ENCODE measurements at regions not wholly inside any gene's neighbourhood (a gene's known extent, or its start where the extent isn't known, plus 50 kb on each side); places are given as distances from the start of the nearest gene placed in this dataset.
"Not testable (repeated sequence)": the region's sequence is repeated elsewhere in the genome, so short reads cannot be mapped to it uniquely, and the experiment has no call there.

DNA sequence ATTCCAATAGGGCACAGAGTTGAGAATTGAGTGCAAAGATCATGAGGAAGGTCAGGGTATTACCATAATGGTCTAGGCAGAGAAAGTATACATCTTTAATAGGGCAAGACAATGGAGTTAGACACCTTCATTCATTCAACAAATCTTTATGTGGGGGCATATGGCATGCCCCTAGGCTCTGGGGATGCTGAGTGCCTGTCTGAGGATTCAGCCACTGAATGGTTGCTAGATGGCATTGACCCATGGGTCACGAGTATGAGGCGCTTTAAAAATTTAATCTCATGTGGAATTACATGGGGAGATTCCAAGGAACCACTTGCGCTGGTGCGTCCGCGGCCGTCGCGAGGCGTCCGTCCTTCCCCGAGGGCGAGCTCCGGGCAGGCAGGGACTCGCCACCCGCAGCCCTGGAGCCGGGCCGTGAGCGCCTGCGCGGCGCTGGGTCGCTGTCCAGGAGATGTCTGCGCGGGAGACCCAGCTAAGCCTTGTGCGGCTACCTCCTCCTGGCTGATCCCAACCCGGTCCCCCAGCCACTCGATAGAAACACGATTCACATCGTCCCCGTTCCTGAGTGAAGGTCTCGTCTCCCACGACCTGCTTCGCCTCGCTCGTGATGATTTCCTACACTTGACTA is 152.1 kb upstream of the ZNF322 start:
- H3K27me3 ChIP-seq (ENCODE audit: control insufficient read depth in 1 of 2, insufficient read depth in 2 of 2, low read length in 2 of 2); H3K4me1 ChIP-seq (ENCODE audit: control insufficient read depth, insufficient read depth, low read length); H3K36me3 ChIP-seq (ENCODE audit: control insufficient read depth in 2 of 2, insufficient read depth in 2 of 2, low read length in 2 of 2); H3K9me3 ChIP-seq (ENCODE audit: control insufficient read depth in 2 of 2, low read length in 2 of 2); H3K9ac ChIP-seq (ENCODE audit: low read length in 2 of 2); H3K27ac ChIP-seq (ENCODE audit: low read length); H3K4me3 ChIP-seq (ENCODE audit: low read length in 2 of 2): not testable (repeated sequence)

DNA sequence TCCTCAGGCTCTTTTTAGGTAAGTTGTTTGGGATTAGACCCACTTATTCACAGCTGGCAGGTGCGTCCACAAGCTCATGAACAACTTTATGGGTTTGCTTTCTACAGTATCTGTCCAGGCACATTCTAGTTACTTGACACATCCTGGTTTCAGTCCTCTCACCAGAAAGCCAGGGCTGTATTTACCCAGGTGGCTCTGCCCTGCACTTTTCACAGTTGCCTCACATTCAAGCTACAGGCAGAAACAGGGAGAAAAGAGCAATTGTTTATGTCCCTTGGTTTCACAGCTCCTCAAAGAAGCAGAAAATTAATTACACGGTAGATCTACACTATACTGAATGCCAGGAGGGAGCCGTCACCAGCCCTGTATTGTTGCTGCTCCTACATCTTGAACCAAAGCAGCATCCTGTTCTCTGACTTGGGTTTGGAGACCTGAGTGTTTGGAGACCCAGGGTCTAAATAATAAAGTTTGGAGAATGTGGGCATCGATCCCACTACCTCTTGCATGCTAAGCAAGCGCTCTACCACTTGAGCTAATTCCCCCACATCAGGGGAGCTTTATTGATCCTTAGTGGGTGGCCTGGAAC is 159.2 kb upstream of the ZNF322 start:
- H3K4me3 ChIP-seq (ENCODE audit: low read length in 2 of 2); H3K9ac ChIP-seq (ENCODE audit: low read length in 2 of 2); H3K27ac ChIP-seq (ENCODE audit: low read length); H3K9me3 ChIP-seq (ENCODE audit: control insufficient read depth in 2 of 2, low read length in 2 of 2); H3K4me1 ChIP-seq (ENCODE audit: control insufficient read depth, insufficient read depth, low read length); H3K27me3 ChIP-seq (ENCODE audit: control insufficient read depth in 1 of 2, insufficient read depth in 2 of 2, low read length in 2 of 2); H3K36me3 ChIP-seq (ENCODE audit: control insufficient read depth in 2 of 2, insufficient read depth in 2 of 2, low read length in 2 of 2): not testable (repeated sequence)

DNA sequence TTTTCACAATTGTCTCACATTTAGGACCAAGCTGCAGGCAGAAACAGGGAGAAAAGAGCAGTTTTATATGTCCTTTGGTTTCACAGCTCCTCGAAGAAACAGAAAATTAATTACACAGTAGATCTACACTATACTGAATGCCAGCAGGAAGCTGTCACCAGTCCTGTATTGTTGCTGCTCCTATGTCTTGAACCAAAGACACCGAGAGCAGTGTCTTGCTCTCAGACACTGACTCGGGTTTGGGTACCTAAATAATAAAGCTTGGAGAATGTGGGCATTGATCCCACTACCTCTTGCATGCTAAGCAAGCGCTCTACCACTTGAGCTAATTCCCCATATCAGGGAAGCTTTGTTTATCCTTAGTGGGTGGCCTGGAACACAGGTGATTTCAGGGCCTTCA is 168.4 kb upstream of the ZNF322 start:
- not testable (repeated sequence) for H3K27ac ChIP-seq (ENCODE audit: low read length); H3K4me3 ChIP-seq (ENCODE audit: low read length in 2 of 2); H3K27me3 ChIP-seq (ENCODE audit: control insufficient read depth in 1 of 2, insufficient read depth in 2 of 2, low read length in 2 of 2); H3K9ac ChIP-seq (ENCODE audit: low read length in 2 of 2); H3K36me3 ChIP-seq (ENCODE audit: control insufficient read depth in 2 of 2, insufficient read depth in 2 of 2, low read length in 2 of 2); H3K9me3 ChIP-seq (ENCODE audit: control insufficient read depth in 2 of 2, low read length in 2 of 2); H3K4me1 ChIP-seq (ENCODE audit: control insufficient read depth, insufficient read depth, low read length)

DNA sequence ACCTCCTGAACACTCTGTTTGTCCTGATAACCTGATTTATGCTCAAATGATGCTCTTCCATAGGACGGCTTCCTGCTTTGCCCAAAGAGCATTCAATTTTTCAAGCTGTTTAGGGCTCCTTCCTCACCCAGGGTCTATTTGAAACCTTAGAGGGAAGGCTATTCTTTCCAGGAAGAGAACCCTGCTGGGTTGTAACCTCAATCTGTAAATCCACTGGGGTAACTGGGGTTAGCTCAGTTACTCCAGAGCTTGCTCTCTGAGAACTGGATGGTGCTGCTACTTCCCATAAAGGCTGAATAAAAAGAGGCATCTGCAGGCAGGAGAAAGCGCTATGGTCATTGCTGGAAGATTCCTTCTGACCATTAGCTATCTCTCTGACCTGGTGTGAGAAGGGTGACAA is 169.9 kb upstream of the ZNF322 start:
- not testable (repeated sequence) for H3K9me3 ChIP-seq (ENCODE audit: control insufficient read depth in 2 of 2, low read length in 2 of 2); H3K36me3 ChIP-seq (ENCODE audit: control insufficient read depth in 2 of 2, insufficient read depth in 2 of 2, low read length in 2 of 2); H3K4me3 ChIP-seq (ENCODE audit: low read length in 2 of 2); H3K4me1 ChIP-seq (ENCODE audit: control insufficient read depth, insufficient read depth, low read length); H3K27me3 ChIP-seq (ENCODE audit: control insufficient read depth in 1 of 2, insufficient read depth in 2 of 2, low read length in 2 of 2); H3K9ac ChIP-seq (ENCODE audit: low read length in 2 of 2); H3K27ac ChIP-seq (ENCODE audit: low read length)

DNA sequence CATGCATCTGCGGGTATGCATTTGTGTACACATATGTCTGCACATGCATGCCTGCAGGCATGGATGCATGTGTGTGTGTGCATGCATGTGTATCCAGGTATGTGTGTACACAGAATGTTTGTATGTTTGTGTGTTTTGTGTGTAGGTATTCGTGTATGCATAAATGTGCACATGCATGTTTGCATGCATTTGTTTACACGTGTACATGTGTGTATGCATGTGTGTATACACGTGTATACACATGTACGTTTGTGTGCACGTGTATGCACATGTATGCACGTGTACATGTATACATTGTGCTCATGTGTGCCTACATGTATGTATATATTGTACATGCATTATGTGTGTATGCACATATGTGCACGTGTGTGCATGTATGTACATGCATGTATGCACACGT is 171.4 kb upstream of the ZNF322 start:
- not testable (repeated sequence) for H3K4me1 ChIP-seq (ENCODE audit: control insufficient read depth, insufficient read depth, low read length); H3K9ac ChIP-seq (ENCODE audit: low read length in 2 of 2); H3K9me3 ChIP-seq (ENCODE audit: control insufficient read depth in 2 of 2, low read length in 2 of 2); H3K4me3 ChIP-seq (ENCODE audit: low read length in 2 of 2); H3K36me3 ChIP-seq (ENCODE audit: control insufficient read depth in 2 of 2, insufficient read depth in 2 of 2, low read length in 2 of 2); H3K27me3 ChIP-seq (ENCODE audit: control insufficient read depth in 1 of 2, insufficient read depth in 2 of 2, low read length in 2 of 2); H3K27ac ChIP-seq (ENCODE audit: low read length)

DNA sequence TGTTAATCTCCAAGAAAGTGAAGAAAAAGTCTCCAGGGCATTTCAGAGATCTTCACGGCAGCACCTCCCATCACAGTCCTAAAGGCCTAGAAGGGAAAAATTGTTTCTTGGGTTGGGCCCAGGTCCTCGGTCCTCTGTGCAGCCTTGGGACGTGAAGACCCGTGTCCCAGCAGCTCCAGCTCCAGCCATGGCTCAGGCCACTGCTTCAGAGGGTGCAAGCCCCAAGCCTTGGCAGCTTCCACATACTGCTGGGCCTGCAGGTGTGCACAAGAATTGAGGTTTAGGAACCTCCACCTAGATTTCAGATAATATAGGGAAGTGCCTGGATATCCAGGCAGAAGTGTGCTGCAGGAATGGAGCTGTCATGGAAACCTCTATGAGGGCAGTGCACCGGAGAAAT is 176.2 kb upstream of the ZNF322 start:
- H3K36me3 ChIP-seq (ENCODE audit: control insufficient read depth in 2 of 2, insufficient read depth in 2 of 2, low read length in 2 of 2); H3K4me1 ChIP-seq (ENCODE audit: control insufficient read depth, insufficient read depth, low read length); H3K4me3 ChIP-seq (ENCODE audit: low read length in 2 of 2); H3K9ac ChIP-seq (ENCODE audit: low read length in 2 of 2); H3K27me3 ChIP-seq (ENCODE audit: control insufficient read depth in 1 of 2, insufficient read depth in 2 of 2, low read length in 2 of 2); H3K9me3 ChIP-seq (ENCODE audit: control insufficient read depth in 2 of 2, low read length in 2 of 2); H3K27ac ChIP-seq (ENCODE audit: low read length): not testable (repeated sequence)

DNA sequence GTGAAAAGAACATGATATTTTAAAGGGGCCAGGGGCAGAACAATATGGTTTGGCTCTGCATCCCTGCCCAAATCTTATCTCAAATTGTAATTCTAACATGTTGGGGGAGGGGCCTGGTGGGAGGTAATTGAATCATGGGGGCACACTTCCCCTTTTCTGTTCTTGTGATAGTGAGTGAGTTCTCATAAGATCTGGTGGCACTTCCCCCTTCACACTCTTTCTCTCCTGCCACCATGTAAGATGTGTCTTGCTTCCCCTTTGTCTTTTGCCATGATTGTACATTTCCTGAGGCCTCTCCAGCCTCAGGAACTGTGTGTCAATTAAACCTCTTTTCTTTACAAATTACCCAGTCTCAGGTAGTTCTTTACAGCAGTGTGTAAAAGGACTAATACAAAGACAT is 177.1 kb upstream of the ZNF322 start:
- H3K4me3 ChIP-seq (ENCODE audit: low read length in 2 of 2); H3K27me3 ChIP-seq (ENCODE audit: control insufficient read depth in 1 of 2, insufficient read depth in 2 of 2, low read length in 2 of 2); H3K9me3 ChIP-seq (ENCODE audit: control insufficient read depth in 2 of 2, low read length in 2 of 2): not testable (repeated sequence)

DNA sequence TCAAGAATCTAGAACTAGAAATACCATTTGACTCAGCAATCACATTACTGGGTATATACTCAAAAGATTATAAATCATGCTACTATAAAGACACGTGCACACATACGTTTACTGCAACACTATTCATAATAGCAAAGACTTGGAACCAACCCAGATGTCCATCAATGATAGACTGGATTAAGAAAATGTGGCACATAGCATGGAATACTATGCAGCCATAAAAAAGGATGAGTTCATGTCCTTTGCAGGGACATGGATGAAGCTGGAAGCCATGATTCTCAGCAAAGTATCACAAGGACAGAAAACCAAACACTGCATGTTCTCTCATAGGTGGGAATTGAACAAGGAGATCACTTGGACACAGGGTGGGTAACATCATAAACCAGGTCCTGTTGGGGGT is 185.3 kb upstream of the ZNF322 start:
- not testable (repeated sequence) for H3K27me3 ChIP-seq (ENCODE audit: control insufficient read depth in 1 of 2, insufficient read depth in 2 of 2, low read length in 2 of 2); H3K9ac ChIP-seq (ENCODE audit: low read length in 2 of 2); H3K27ac ChIP-seq (ENCODE audit: low read length); H3K9me3 ChIP-seq (ENCODE audit: control insufficient read depth in 2 of 2, low read length in 2 of 2); H3K4me3 ChIP-seq (ENCODE audit: low read length in 2 of 2); H3K36me3 ChIP-seq (ENCODE audit: control insufficient read depth in 2 of 2, insufficient read depth in 2 of 2, low read length in 2 of 2); H3K4me1 ChIP-seq (ENCODE audit: control insufficient read depth, insufficient read depth, low read length)

More for the DNA sequence above, 177.1 kb upstream of the ZNF322 start:
- not testable (repeated sequence) for H3K27ac ChIP-seq (ENCODE audit: low read length); H3K9ac ChIP-seq (ENCODE audit: low read length in 2 of 2); H3K36me3 ChIP-seq (ENCODE audit: control insufficient read depth in 2 of 2, insufficient read depth in 2 of 2, low read length in 2 of 2); H3K4me1 ChIP-seq (ENCODE audit: control insufficient read depth, insufficient read depth, low read length)

DNA sequence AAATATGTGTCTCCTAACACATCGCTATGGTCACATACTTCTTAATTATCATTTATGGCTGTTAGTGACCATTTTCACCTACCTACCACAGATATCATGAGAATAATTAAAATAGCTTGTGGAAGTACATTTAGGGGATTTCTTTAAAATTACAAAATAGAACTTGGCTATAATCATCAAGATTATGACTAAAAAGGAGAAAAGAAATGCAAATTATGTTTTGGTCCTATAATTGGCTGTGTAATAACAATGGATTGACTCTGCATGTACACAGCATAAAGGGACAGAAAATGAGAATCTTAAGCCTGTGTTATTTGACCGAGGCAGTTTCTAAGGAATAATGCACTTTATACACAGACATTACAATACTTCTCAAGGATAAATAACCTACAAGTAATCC is 197.7 kb upstream of the ZNF322 start:
- H3K36me3 ChIP-seq (ENCODE audit: control insufficient read depth in 2 of 2, insufficient read depth in 2 of 2, low read length in 2 of 2); H3K27ac ChIP-seq (ENCODE audit: low read length); H3K4me3 ChIP-seq (ENCODE audit: low read length in 2 of 2); H3K4me1 ChIP-seq (ENCODE audit: control insufficient read depth, insufficient read depth, low read length); H3K9me3 ChIP-seq (ENCODE audit: control insufficient read depth in 2 of 2, low read length in 2 of 2); H3K27me3 ChIP-seq (ENCODE audit: control insufficient read depth in 1 of 2, insufficient read depth in 2 of 2, low read length in 2 of 2); H3K9ac ChIP-seq (ENCODE audit: low read length in 2 of 2): not testable (repeated sequence)

DNA sequence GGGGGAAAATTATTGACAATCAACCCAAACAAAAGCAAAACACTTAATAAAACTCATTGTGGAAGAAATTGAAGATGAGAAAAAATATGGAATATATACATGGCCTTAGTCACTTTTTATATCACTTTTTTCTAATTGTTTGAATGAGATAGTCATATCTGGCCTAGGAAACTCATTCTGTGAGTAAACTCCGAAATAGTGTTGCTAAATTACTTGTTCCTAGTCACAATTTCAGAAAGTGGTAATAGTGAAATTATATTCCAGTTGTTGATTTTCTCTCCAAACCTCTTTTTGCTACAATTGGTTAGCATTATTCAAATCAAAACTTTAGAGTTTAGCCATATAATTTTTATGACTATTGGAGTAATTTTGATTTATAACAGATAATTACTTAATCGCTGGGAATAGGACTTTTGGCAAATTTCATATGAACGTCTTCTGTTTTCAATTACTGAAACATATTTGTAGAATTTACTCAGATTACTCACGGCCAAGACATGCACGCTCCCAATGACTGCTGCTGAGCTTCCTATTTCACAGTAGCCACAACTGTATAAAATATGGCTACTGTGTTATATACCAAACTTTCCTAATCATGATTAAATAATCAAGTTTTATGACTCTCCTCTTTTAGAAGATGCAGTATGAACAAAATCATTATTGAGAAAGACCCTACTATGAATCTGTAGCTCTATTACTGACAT is 199.7 kb upstream of the ZNF322 start:
- H3K4me3 ChIP-seq (ENCODE audit: low read length in 2 of 2); H3K36me3 ChIP-seq (ENCODE audit: control insufficient read depth in 2 of 2, insufficient read depth in 2 of 2, low read length in 2 of 2); H3K9ac ChIP-seq (ENCODE audit: low read length in 2 of 2); H3K27me3 ChIP-seq (ENCODE audit: control insufficient read depth in 1 of 2, insufficient read depth in 2 of 2, low read length in 2 of 2); H3K4me1 ChIP-seq (ENCODE audit: control insufficient read depth, insufficient read depth, low read length); H3K27ac ChIP-seq (ENCODE audit: low read length); H3K9me3 ChIP-seq (ENCODE audit: control insufficient read depth in 2 of 2, low read length in 2 of 2): not testable (repeated sequence)

DNA sequence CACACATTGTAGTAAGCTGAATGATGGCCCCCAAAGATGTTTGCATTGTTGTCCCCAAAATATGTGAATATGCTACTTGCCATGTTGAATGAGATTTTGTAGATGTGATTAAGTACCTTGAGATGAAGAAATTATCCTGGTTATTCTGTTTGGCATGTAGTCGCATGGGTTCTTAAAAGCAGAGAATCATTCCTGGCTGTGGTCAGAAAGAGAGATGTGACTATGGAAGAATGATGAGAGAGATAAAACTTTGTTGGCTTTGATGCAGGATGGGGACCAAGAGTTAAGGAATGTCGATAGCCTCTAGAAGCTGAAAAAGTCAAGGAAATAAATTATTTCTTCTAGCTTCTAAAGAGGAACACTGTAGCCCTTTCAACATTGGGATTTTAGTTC is 200.2 kb upstream of the ZNF322 start:
- not testable (repeated sequence) for H3K9me3 ChIP-seq (ENCODE audit: control insufficient read depth in 2 of 2, low read length in 2 of 2); H3K4me3 ChIP-seq (ENCODE audit: low read length in 2 of 2)

More for the DNA sequence above, 200.2 kb upstream of the ZNF322 start:
- H3K27ac ChIP-seq (ENCODE audit: low read length); H3K4me1 ChIP-seq (ENCODE audit: control insufficient read depth, insufficient read depth, low read length); H3K36me3 ChIP-seq (ENCODE audit: control insufficient read depth in 2 of 2, insufficient read depth in 2 of 2, low read length in 2 of 2); H3K9ac ChIP-seq (ENCODE audit: low read length in 2 of 2); H3K27me3 ChIP-seq (ENCODE audit: control insufficient read depth in 1 of 2, insufficient read depth in 2 of 2, low read length in 2 of 2): not testable (repeated sequence)

Measured in stomach smooth muscle (tissue), 2 donors.